Keratinocyte (primary cell): ENCODE measurements at regions not wholly inside any gene's neighbourhood (a gene's known extent, or its start where the extent isn't known, plus 50 kb on each side); places are given as distances from the start of the nearest gene placed in this dataset.

Source experiments
- DNase-seq: peaks from one replicate; pipeline ENCODE4 v3.0.0-alpha.2; 2011; ENCODE audit warnings: low read depth, missing footprints, low spot score
- FAIRE-seq: peaks from 2 replicates; lab custom pipeline; 2011; peaks lifted over from hg19 to GRCh38; lab: Jason Lieb, UNC
- H2AFZ ChIP-seq: 2 replicates; pipeline ENCODE4 v1.6.0; 2012; ENCODE audit warnings: low read length, control low read depth, inconsistent platforms; ENCODE audit not compliant: control insufficient read depth
- H3K27ac ChIP-seq: 2 replicates; pipeline ENCODE4 v1.5.1; 2011; ENCODE audit warnings: low read length; ENCODE audit not compliant: control insufficient read depth, insufficient read depth
- H3K27me3 ChIP-seq: 3 replicates; pipeline ENCODE4 v1.6.0; 2011; ENCODE audit warnings: low read length; ENCODE audit not compliant: control insufficient read depth, insufficient read depth; ENCODE audit errors: extremely low read depth
- H3K36me3 ChIP-seq, 2 experiments: 2 replicates in 1 of 2; 3 replicates in 1 of 2; pipeline ENCODE4 v1.5.1; 2011; ENCODE audit warnings: low read length in 2 of 2, mild to moderate bottlenecking in 1 of 2; ENCODE audit not compliant: control insufficient read depth in 2 of 2, insufficient read depth in 2 of 2; ENCODE audit errors: extremely low read depth in 1 of 2
- H3K4me1 ChIP-seq: 3 replicates; pipeline ENCODE4 v1.5.1; 2011; ENCODE audit warnings: low read length; ENCODE audit not compliant: control insufficient read depth, insufficient read depth; ENCODE audit errors: extremely low read depth
- H3K4me2 ChIP-seq: 3 replicates; pipeline ENCODE4 v1.6.0; 2011; ENCODE audit warnings: low read depth, low read length; ENCODE audit not compliant: control insufficient read depth, insufficient read depth; ENCODE audit errors: extremely low read depth
- H3K4me3 ChIP-seq, 3 experiments: fragments of 200-600 bp in 1 of 3; sonication (generic) in 1 of 3; 2 replicates in 2 of 3; 3 replicates in 1 of 3; pipeline ENCODE4 v1.5.1; 2011 to 2016; ENCODE audit warnings: low read length in 3 of 3, mild to moderate bottlenecking in 3 of 3, control low read depth in 2 of 3, inconsistent platforms in 1 of 3, low read depth in 1 of 3, mixed read lengths in 1 of 3, mixed run types in 1 of 3, moderate library complexity in 1 of 3; ENCODE audit not compliant: control insufficient read depth in 2 of 3, insufficient read depth in 2 of 3; ENCODE audit errors: extremely low read depth in 1 of 3
- H3K79me2 ChIP-seq: 2 replicates; pipeline ENCODE4 v1.6.0; 2012; ENCODE audit warnings: low read length; ENCODE audit not compliant: control insufficient read depth, insufficient read depth
- H3K9ac ChIP-seq: 3 replicates; pipeline ENCODE4 v1.6.0; 2011; ENCODE audit warnings: low read length; ENCODE audit not compliant: control insufficient read depth, insufficient read depth; ENCODE audit errors: extremely low read depth
- H3K9me1 ChIP-seq: 3 replicates; pipeline ENCODE4 v1.6.0; 2011; ENCODE audit warnings: low read length; ENCODE audit not compliant: control insufficient read depth, insufficient read depth; ENCODE audit errors: extremely low read depth
- H3K9me3 ChIP-seq: 2 replicates; pipeline ENCODE4 v1.5.1; 2012; ENCODE audit warnings: low read depth, low read length; ENCODE audit not compliant: control insufficient read depth
- H4K20me1 ChIP-seq: 3 replicates; pipeline ENCODE4 v1.6.0; 2011; ENCODE audit warnings: low read length; ENCODE audit not compliant: control insufficient read depth, insufficient read depth; ENCODE audit errors: extremely low read depth
- EZH2 ChIP-seq: IDR thresholded peaks from one replicate; pipeline ENCODE4 v1.6.1; 2012; ENCODE audit warnings: inconsistent platforms, mild to moderate bottlenecking, low read length, moderate library complexity
- dilution Hi-C: fragments of 300-500 bp; cut with MboI; formaldehyde crosslinking; loops from one replicate; pipeline ENCODE4 v1.7.0; 2020; ENCODE audit warnings: low sequenced_read_pairs; ENCODE audit not compliant: extremely low pct_ligation_motif_present
- TF ChIP-seq, protein P1 (sequence below), 3 experiments: IDR thresholded peaks in 1 of 3; conservative IDR thresholded peaks in 1 of 3; optimal IDR thresholded peaks in 1 of 3; 2 replicates in 2 of 3; 3 replicates in 1 of 3; pipeline versions ENCODE3 to v1.5.1; 2011; ENCODE audit warnings: low read length in 3 of 3, mild to moderate bottlenecking in 3 of 3, moderate library complexity in 2 of 3, control low read depth in 1 of 3, inconsistent platforms in 1 of 3; ENCODE audit not compliant: insufficient read depth in 2 of 3; ENCODE audit errors: extremely low read depth in 1 of 3

DNA sequence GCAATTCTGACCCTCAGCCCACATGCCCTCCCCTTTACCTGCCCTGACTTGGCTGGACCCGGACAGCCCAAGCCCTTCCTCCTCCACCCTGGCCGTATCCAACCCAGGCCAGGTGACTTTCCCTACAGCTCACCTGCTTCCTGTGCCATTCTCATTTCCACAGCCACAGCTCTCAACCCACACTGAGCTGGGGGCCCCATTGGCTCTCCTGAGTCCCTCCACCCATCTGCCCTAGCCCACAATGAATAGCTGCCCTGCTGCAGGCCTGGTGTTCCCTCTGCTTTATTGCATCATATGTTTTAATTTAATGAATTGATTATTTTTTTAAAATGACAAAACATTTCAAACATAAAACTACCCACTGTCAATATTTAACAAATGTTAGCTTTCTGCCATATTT is 118.5 kb upstream of the BACH2 start:
- no peak for DNase-seq
- Histone ChIP-seq H3K4me2 (no peak overlapping the region), H3K9me3 (no peaks in the 10 kb centered on the region), H3K79me2 (no peaks in the 10 kb centered on the region), H3K4me1 (peaks cover 31% of the 10 kb centered on the region), H2AFZ (no peak overlapping the region), H3K36me3 (no peaks in the 10 kb centered on the region), H4K20me1 (no peaks in the 10 kb centered on the region), H3K4me3 (no peak overlapping the region), H3K9ac (no peak overlapping the region), H3K27ac (no peak overlapping the region), H3K27me3 (no peaks in the 10 kb centered on the region), H3K9me1 (no peaks in the 10 kb centered on the region)
- TF ChIP-seq, protein P1, sequence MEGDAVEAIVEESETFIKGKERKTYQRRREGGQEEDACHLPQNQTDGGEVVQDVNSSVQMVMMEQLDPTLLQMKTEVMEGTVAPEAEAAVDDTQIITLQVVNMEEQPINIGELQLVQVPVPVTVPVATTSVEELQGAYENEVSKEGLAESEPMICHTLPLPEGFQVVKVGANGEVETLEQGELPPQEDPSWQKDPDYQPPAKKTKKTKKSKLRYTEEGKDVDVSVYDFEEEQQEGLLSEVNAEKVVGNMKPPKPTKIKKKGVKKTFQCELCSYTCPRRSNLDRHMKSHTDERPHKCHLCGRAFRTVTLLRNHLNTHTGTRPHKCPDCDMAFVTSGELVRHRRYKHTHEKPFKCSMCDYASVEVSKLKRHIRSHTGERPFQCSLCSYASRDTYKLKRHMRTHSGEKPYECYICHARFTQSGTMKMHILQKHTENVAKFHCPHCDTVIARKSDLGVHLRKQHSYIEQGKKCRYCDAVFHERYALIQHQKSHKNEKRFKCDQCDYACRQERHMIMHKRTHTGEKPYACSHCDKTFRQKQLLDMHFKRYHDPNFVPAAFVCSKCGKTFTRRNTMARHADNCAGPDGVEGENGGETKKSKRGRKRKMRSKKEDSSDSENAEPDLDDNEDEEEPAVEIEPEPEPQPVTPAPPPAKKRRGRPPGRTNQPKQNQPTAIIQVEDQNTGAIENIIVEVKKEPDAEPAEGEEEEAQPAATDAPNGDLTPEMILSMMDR (optimal IDR thresholded peaks at IDR 0.05 in 1 of 3, IDR thresholded peaks at IDR 0.05 in 1 of 3, conservative IDR thresholded peaks at IDR 0.05 in 1 of 3; ENCODE audit: extremely low read depth in 1 of 3, insufficient read depth in 2 of 3, low read length in 3 of 3) = no peak
- TF ChIP-seq EZH2 = no peak
- dilution Hi-C loops = no loop called here
- FAIRE-seq = no peak

DNA sequence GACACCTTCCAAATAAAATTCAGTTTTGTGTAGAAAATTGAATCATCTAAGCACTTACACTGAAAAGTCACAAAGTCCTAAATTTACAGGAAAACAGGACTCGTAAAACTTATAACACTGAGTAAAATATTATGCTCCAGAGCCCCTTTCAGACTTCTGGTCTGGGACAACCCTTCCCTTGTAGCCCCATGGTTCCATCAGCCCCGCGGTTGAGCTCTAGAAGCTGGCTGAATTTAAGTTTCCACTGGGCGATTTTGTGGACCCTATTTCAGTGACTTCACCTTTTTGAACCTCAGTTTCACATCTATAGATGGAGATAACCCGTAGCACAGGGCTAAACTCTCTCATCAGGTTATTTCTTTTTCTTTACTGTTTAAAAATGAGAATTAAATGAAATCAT is 117.7 kb upstream of the BACH2 start:
- H3K79me2 ChIP-seq = no peaks in the 10 kb centered on the region
- H2AFZ ChIP-seq = no peak overlapping the region
- H3K9ac ChIP-seq = no peak overlapping the region
- FAIRE-seq (no peak), DNase-seq (no peak)
- no peaks in the 10 kb centered on the region for H3K9me3 ChIP-seq
- H3K4me2 ChIP-seq = no peak overlapping the region
- H3K4me1 ChIP-seq = peaks cover 31% of the 10 kb centered on the region
- H3K4me3 ChIP-seq = no peak overlapping the region
- H3K27me3 ChIP-seq = no peaks in the 10 kb centered on the region
- dilution Hi-C loops = no loop called here
- no peaks in the 10 kb centered on the region for H4K20me1 ChIP-seq
- TF ChIP-seq EZH2 = no peak
- TF ChIP-seq, protein P1 (optimal IDR thresholded peaks at IDR 0.05 in 1 of 3, IDR thresholded peaks at IDR 0.05 in 1 of 3, conservative IDR thresholded peaks at IDR 0.05 in 1 of 3; ENCODE audit: extremely low read depth in 1 of 3, insufficient read depth in 2 of 3, low read length in 3 of 3) = no peak
- no peak overlapping the region for H3K27ac ChIP-seq
- no peaks in the 10 kb centered on the region for H3K9me1 ChIP-seq
- no peaks in the 10 kb centered on the region for H3K36me3 ChIP-seq
